ENCODE measurements at regions not wholly inside any gene's neighbourhood (a gene's known extent, or its start where the extent isn't known, plus 50 kb on each side); places are given as distances from the start of the nearest gene placed in this dataset.

GRCh38 chr10:120960725-120961124 lies 109.6 kb downstream of the WDR11 start:
- H3K27me3 ChIP-seq (ENCODE audit: insufficient read depth, low read length), result peaks cover 12% of the 10 kb centered on the region; the same call in 1 of the 2 replicates
- H3K36me3 ChIP-seq (ENCODE audit: insufficient read depth, low read length), result no peaks in the 10 kb centered on the region
- 96% methylated on average over 7 of the region's 7 CpGs for WGBS

GRCh38 chr10:120961795-120962755 lies 110.9 kb downstream of the WDR11 start:
- H3K27me3 ChIP-seq (ENCODE audit: insufficient read depth, low read length), result peaks cover 12% of the 10 kb centered on the region; the same call in 1 of the 2 replicates
- no peak overlapping the region for H3K9ac ChIP-seq (ENCODE audit: low read depth, low read length)
- no peaks in the 10 kb centered on the region for H3K36me3 ChIP-seq (ENCODE audit: insufficient read depth, low read length)
- peaks cover 14% of the 10 kb centered on the region for H3K4me1 ChIP-seq (ENCODE audit: insufficient read depth, low read length)
- H3K9me3 ChIP-seq (ENCODE audit: insufficient read depth, low read depth, low read length), result no peaks in the 10 kb centered on the region
- WGBS, result 92% methylated on average over 17 of the region's 17 CpGs
- H3K4me3 ChIP-seq (ENCODE audit: low read length), result no peak overlapping the region
- no peak overlapping the region for H3K27ac ChIP-seq (ENCODE audit: low read depth, low read length)

More at GRCh38 chr10:120960725-120961124, 109.6 kb downstream of the WDR11 start:
- Histone ChIP-seq H3K9me3 (ENCODE audit: insufficient read depth, low read depth, low read length) (no peaks in the 10 kb centered on the region), H3K4me3 (ENCODE audit: low read length) (no peak overlapping the region), H3K27ac (ENCODE audit: low read depth, low read length) (no peak overlapping the region), H3K4me1 (ENCODE audit: insufficient read depth, low read length) (peaks cover 14% of the 10 kb centered on the region), H3K9ac (ENCODE audit: low read depth, low read length) (no peak overlapping the region)

DNA sequence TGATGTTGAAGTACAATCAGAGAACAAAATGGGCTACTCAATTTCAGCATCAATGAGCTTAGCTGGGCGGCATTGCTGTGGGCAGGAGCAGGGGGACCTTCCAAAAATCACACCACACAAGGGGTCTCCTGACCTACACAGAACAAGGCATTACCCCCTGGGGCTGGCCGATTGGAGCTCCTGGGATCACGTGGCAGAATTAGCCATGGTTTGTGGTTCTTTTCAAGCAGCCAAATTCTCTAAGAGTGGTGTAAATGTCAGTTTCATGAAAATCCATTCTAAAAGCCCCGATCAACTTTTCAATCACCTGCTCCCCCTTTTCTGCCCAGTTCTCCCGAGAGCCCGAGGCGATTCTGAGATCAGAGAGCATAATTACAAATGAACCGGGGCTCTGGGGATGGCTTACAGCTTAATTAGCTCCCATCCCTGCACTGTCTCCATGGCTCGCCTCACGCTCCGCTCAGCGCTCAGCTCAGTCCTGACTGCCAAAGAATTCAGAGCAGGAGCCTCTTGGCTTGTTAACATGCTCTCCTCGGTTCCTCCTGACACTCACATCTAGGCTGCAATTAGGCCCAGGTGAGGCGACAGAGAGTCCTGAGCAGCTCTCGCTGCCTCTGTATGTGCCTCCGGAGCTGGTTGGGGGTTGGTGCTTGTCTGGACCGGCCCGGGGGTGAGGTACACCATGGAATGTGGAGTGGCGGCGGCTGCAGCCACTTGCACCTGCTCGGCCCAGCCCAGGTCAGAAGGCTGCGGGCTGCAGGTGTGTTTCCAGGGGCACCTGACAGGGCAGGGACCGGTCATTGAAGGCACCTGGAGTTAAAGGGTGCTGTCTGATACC lies 111.8 kb downstream of the WDR11 start:
- peaks cover 12% of the 10 kb centered on the region; the same call in 1 of the 2 replicates for H3K27me3 ChIP-seq (ENCODE audit: insufficient read depth, low read length)
- H3K4me3 ChIP-seq (ENCODE audit: low read length), result no peak overlapping the region
- peaks cover 14% of the 10 kb centered on the region for H3K4me1 ChIP-seq (ENCODE audit: insufficient read depth, low read length)
- no peak overlapping the region for H3K27ac ChIP-seq (ENCODE audit: low read depth, low read length)
- WGBS, result 77% methylated on average over 23 of the region's 23 CpGs
- H3K9ac ChIP-seq (ENCODE audit: low read depth, low read length), result no peak overlapping the region
- no peaks in the 10 kb centered on the region for H3K36me3 ChIP-seq (ENCODE audit: insufficient read depth, low read length)
- H3K9me3 ChIP-seq (ENCODE audit: insufficient read depth, low read depth, low read length), result no peaks in the 10 kb centered on the region

DNA sequence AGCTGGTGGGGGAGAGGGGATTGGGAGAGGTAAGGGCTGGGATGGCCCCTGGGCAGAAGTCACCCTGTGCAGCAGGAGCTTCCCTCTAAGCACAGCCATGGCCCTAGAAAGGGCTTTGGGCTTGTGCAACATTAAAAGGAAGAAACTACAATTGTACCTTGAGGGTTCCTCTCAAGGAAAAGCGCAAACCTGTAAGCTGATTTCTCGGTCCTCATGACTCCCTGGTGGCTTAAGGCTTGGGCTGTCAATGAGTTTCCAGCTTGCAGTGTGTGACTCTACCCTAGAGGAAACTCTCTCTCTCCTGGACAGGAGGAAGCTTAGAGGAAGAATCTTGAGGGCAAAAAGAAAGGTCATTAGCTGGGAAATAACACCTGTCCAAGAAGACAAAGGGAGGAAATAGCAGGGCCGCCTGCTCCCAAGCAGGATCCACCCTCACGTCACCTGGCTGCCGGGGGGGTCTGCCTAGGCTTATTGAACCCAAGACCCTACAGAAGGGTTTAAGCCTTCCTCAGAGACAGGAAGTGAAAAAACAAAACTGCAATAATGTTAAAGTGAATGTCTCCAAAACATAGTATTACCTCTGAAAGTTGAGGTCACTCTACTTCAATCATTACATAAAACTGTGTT lies 112.5 kb downstream of the WDR11 start:
- Histone ChIP-seq H3K4me1 (ENCODE audit: insufficient read depth, low read length) (peaks cover 14% of the 10 kb centered on the region), H3K9me3 (ENCODE audit: insufficient read depth, low read depth, low read length) (no peaks in the 10 kb centered on the region), H3K36me3 (ENCODE audit: insufficient read depth, low read length) (no peaks in the 10 kb centered on the region), H3K9ac (ENCODE audit: low read depth, low read length) (no peak overlapping the region), H3K4me3 (ENCODE audit: low read length) (no peak overlapping the region), H3K27me3 (ENCODE audit: insufficient read depth, low read length) (peaks cover 12% of the 10 kb centered on the region; the same call in 1 of the 2 replicates), H3K27ac (ENCODE audit: low read depth, low read length) (no peak overlapping the region)
- WGBS, result 87% methylated on average over 5 of the region's 5 CpGs

- Histone ChIP-seq H3K9ac (ENCODE audit: low read depth, low read length) (no peak overlapping the region), H3K36me3 (ENCODE audit: insufficient read depth, low read length) (no peaks in the 10 kb centered on the region), H3K27ac (ENCODE audit: low read depth, low read length) (no peak overlapping the region), H3K9me3 (ENCODE audit: insufficient read depth, low read depth, low read length) (no peaks in the 10 kb centered on the region), H3K27me3 (ENCODE audit: insufficient read depth, low read length) (peaks cover 8% of the 10 kb centered on the region; the same call in 1 of the 2 replicates), H3K4me3 (ENCODE audit: low read length) (no peak overlapping the region), H3K4me1 (ENCODE audit: insufficient read depth, low read length) (peaks cover 14% of the 10 kb centered on the region)
- WGBS, result 82% methylated on average over 6 of the region's 6 CpGs
Measured at GRCh38 chr10:120966657-120967045, 115.5 kb downstream of the WDR11 start.

DNA sequence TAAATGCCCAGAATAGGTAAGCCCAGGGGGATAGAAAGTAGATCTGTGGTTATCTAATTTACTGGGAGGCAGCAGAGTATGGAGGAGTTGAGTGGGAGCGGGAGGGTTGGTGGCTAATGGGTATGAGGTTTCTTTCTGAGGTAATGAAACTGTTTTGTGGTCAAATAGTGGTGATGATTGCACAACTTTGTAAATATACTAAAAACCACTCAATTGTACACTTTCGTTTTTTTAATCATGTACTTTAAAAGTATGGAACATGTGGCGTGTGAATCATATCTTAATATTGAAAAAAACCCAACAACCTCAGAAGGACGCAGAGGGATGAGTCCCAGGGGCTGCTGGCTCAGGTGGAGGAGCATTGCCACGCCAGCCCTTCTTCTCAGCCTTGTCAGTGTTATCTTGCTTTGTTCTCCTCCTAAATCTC lies 118.1 kb downstream of the WDR11 start:
- Histone ChIP-seq H3K27ac (ENCODE audit: low read depth, low read length) (no peak overlapping the region), H3K4me3 (ENCODE audit: low read length) (no peak overlapping the region), H3K9me3 (ENCODE audit: insufficient read depth, low read depth, low read length) (peaks cover 8% of the 10 kb centered on the region; the same call in 1 of the 2 replicates), H3K36me3 (ENCODE audit: insufficient read depth, low read length) (no peaks in the 10 kb centered on the region), H3K4me1 (ENCODE audit: insufficient read depth, low read length) (no peaks in the 10 kb centered on the region; the same call in 1 of the 2 replicates), H3K9ac (ENCODE audit: low read depth, low read length) (no peak overlapping the region), H3K27me3 (ENCODE audit: insufficient read depth, low read length) (peaks cover 4% of the 10 kb centered on the region; the same call in 1 of the 2 replicates)
- WGBS, result 91% methylated on average over 4 of the region's 5 CpGs

DNA sequence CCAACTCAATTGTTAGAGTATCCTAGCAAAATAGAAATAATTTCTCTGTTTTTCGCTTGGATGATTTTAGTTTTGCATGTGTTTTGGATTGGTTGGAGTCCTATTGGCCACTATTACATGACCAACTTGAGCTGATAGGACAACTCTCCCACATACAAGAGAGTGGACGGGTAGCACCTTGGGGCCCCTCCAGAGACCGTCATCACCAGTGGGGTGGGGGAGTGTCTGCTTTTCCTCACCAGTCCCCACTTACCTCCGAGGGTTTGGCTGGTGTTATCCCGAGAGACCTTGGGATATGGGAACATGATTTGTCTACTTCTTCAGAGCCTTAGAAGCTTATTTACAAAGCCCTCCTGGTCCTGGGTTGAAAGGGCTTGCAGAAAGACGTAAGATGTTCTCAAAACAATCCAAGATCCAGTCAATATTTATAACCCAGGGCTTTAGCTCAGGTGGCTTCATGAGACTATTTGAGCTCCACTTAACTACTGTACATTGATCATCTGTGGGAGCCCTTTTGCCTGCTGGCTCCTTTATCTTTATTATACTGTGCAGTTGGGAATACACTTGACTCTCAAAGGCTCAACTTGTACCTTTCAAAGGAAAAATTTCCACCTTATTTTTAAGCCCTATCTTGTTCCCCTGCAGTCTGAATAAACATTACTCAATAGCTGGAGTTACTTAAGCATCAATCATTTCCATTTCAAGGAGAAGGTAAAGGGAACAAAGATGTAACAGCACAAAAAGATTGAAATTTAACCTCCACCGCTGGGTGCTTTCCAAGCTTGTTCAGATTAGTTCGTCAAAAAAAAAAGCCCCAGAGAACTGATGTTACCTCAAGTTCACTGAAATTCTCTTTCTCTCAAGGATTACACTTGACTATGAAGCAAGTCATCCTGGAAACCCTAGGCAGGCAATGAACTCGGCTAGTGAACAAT lies 119.7 kb downstream of the WDR11 start:
- Histone ChIP-seq H3K27ac (ENCODE audit: low read depth, low read length) (no peak overlapping the region), H3K27me3 (ENCODE audit: insufficient read depth, low read length) (no peaks in the 10 kb centered on the region), H3K4me1 (ENCODE audit: insufficient read depth, low read length) (no peaks in the 10 kb centered on the region; the same call in 1 of the 2 replicates), H3K4me3 (ENCODE audit: low read length) (no peak overlapping the region), H3K9me3 (ENCODE audit: insufficient read depth, low read depth, low read length) (peaks cover 18% of the 10 kb centered on the region), H3K9ac (ENCODE audit: low read depth, low read length) (no peak overlapping the region), H3K36me3 (ENCODE audit: insufficient read depth, low read length) (no peaks in the 10 kb centered on the region)
- WGBS, result 91% methylated on average over 8 of the region's 9 CpGs

DNA sequence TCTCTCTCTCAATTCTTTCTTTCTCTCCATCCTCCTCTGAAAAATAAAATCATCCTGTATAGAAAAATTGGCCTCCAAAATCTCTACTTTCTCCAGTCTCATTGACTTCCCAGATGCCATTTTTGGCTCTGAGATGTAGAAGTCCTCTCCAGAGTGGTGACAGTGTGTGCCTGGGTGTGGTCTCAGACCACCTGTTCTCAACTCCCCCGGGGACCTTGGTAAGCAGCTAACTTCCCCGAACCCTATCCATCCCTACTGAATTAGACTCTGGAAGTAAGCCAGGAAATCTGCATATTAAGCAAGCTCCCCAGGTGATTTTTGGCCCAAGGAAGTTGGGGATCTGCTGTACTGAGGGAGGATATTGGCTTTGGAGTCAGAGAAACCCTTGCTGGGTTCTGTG lies 120.5 kb downstream of the WDR11 start:
- no peaks in the 10 kb centered on the region for H3K36me3 ChIP-seq (ENCODE audit: insufficient read depth, low read length)
- no peaks in the 10 kb centered on the region; the same call in 1 of the 2 replicates for H3K4me1 ChIP-seq (ENCODE audit: insufficient read depth, low read length)
- no peak overlapping the region for H3K9ac ChIP-seq (ENCODE audit: low read depth, low read length)
- peaks cover 18% of the 10 kb centered on the region for H3K9me3 ChIP-seq (ENCODE audit: insufficient read depth, low read depth, low read length)
- no peaks in the 10 kb centered on the region for H3K27me3 ChIP-seq (ENCODE audit: insufficient read depth, low read length)
- 95% methylated on average over 2 of the region's 2 CpGs for WGBS
- H3K4me3 ChIP-seq (ENCODE audit: low read length), result no peak overlapping the region
- H3K27ac ChIP-seq (ENCODE audit: low read depth, low read length), result no peak overlapping the region

DNA sequence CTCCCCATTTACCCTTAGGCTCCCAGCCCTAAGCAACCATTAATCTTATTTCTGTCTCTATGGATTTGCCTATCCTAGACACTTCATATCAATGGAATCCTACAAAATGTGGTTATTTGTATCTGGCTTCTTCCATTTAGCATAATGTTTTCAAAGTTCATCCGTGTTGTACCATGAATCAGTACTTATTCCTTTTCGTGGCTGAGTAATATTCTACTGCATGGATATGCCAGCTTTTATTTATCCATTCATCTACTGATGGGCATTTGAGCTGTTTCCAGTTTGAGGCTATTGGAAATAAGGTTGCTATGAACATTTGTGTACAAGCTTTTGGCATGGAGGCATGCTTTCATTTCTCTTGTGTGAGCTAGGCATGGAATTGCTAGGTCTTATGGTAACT lies 121.1 kb downstream of the WDR11 start:
- WGBS, result 97% methylated on average over 2 of the region's 2 CpGs
- Histone ChIP-seq H3K9me3 (ENCODE audit: insufficient read depth, low read depth, low read length) (peaks cover 18% of the 10 kb centered on the region), H3K27me3 (ENCODE audit: insufficient read depth, low read length) (no peaks in the 10 kb centered on the region), H3K9ac (ENCODE audit: low read depth, low read length) (no peak overlapping the region), H3K27ac (ENCODE audit: low read depth, low read length) (no peak overlapping the region), H3K4me3 (ENCODE audit: low read length) (no peak overlapping the region), H3K36me3 (ENCODE audit: insufficient read depth, low read length) (no peaks in the 10 kb centered on the region), H3K4me1 (ENCODE audit: insufficient read depth, low read length) (no peaks in the 10 kb centered on the region; the same call in 1 of the 2 replicates)
